Tibial nerve (tissue), 4 donors: ENCODE measurements at regions not wholly inside any gene's neighbourhood (a gene's known extent, or its start where the extent isn't known, plus 50 kb on each side); places are given as distances from the start of the nearest gene placed in this dataset.

Source experiments
- DNase-seq, 2 donors: peaks; one replicate each; pipeline ENCODE4 v3.0.0-alpha.2; 2019; ENCODE audit warnings: low spot score in 2 of 2
- H3K27ac ChIP-seq, 4 donors: fragments of 200-600 bp; sonication (generic) in 3 of 4; one replicate each; pipeline ENCODE4 v1.5.1; 2017 to 2019; ENCODE audit warnings: mild to moderate bottlenecking in 1 of 4
- H3K27me3 ChIP-seq, 2 donors: fragments of 200-600 bp; sonication (generic) in 1 of 2; one replicate each; pipeline versions ENCODE4 v1.5.1 to v1.6.0; 2017 to 2019
- H3K36me3 ChIP-seq, 3 donors: fragments of 200-600 bp; sonication (generic); one replicate each; pipeline ENCODE4 v1.5.1; 2018 to 2019
- H3K4me1 ChIP-seq, 4 donors: fragments of 200-600 bp; sonication (generic) in 3 of 4; one replicate each; pipeline ENCODE4 v1.5.1; 2017 to 2019
- H3K4me3 ChIP-seq, 4 donors: fragments of 200-600 bp; sonication (generic) in 3 of 4; one replicate each; pipeline ENCODE4 v1.5.1; 2017 to 2019; ENCODE audit warnings: mild to moderate bottlenecking in 1 of 4, moderate library complexity in 1 of 4
- H3K9me3 ChIP-seq, 4 donors: fragments of 200-600 bp; sonication (generic) in 3 of 4; one replicate each; pipeline ENCODE4 v1.5.1; 2017 to 2019
- EP300 ChIP-seq, 2 donors: sonication (generic); formaldehyde crosslinking; IDR thresholded peaks; one replicate each; pipeline ENCODE4 v1.6.1; 2017; ENCODE audit warnings: antibody characterized with exemption in 2 of 2, mild to moderate bottlenecking in 1 of 2
- POLR2A ChIP-seq, 2 donors: fragments of 450-650 bp; IDR thresholded peaks; one replicate each; pipeline ENCODE4 v1.6.1; 2017; ENCODE audit warnings: antibody characterized with exemption in 2 of 2, mild to moderate bottlenecking in 2 of 2, moderate library complexity in 2 of 2
- WGBS, 2 donors: methylation state at CpG; one replicate each; pipeline ENCODE4 v1.1.5; 2018; 5-methylcytosine and 5-hydroxymethylcytosine counted together
- TF ChIP-seq, protein P1 (sequence below), 5 experiments: fragments of 200-600 bp in 3 of 5; fragments of 450-650 bp in 2 of 5; sonication (generic) in 3 of 5; IDR thresholded peaks; one replicate each; pipeline ENCODE4 v1.5.1; 2016 to 2019; ENCODE audit warnings: antibody characterized with exemption in 5 of 5, mild to moderate bottlenecking in 3 of 5, moderate library complexity in 2 of 5

DNA sequence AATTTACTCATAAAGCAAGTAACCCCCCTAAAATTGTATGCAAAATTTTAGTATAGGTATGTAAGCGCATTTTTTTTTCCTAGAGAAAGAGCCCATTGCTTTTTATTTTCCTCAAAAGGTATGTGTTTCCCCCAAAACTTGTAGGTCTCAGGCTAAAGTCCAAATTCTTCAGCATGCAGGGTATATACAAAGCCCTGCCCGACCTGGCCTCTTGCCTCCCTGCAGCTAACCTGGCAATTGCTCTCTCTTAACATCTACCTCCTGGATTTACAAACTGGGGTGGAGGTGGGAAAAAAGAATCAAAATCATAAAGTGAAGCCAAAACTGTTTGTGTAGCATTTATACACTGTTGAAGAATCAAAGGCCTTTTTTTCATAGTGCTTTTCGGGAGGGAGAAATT lies 107.8 kb downstream of the KCNRG start:
- H3K9me3 ChIP-seq, result no peaks in the 10 kb centered on the region
- H3K4me1 ChIP-seq, result peaks cover 0 to 70% (median 25%) of the 10 kb centered on the region in 4 donors
- H3K27me3 ChIP-seq, result no peaks in the 10 kb centered on the region
- H3K4me3 ChIP-seq, result peak overlapping the region in 3 of 4 donors; percentile 95 to 99 (median 98)
- TF ChIP-seq, protein P1, sequence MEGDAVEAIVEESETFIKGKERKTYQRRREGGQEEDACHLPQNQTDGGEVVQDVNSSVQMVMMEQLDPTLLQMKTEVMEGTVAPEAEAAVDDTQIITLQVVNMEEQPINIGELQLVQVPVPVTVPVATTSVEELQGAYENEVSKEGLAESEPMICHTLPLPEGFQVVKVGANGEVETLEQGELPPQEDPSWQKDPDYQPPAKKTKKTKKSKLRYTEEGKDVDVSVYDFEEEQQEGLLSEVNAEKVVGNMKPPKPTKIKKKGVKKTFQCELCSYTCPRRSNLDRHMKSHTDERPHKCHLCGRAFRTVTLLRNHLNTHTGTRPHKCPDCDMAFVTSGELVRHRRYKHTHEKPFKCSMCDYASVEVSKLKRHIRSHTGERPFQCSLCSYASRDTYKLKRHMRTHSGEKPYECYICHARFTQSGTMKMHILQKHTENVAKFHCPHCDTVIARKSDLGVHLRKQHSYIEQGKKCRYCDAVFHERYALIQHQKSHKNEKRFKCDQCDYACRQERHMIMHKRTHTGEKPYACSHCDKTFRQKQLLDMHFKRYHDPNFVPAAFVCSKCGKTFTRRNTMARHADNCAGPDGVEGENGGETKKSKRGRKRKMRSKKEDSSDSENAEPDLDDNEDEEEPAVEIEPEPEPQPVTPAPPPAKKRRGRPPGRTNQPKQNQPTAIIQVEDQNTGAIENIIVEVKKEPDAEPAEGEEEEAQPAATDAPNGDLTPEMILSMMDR (IDR thresholded peaks at IDR 0.05), result no peak
- WGBS, 2 donors, result 42 to 50% methylated on average over 3 of the region's 3 CpGs
- no peaks in the 10 kb centered on the region for H3K36me3 ChIP-seq
- no peak for DNase-seq
- peak overlapping the region; percentile 99 to 100 (median 99) for H3K27ac ChIP-seq

DNA sequence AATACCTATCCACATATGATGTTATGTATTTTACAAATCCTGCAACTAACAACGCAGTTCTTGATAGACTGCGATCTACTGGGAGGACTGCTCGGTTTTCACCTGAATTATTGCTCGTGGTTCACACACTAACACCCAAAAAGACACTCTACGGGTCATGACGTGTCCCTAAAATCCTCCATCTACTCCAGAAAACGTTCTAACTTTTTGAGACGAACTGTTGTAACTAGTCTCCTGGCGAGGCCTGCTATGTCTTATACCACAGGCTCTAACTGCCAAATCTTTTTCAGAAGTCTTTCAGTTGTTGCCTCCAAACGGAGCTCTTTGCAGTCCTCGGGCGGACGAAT lies 108.2 kb downstream of the KCNRG start:
- no peak for DNase-seq
- Histone ChIP-seq H3K36me3 (no peaks in the 10 kb centered on the region), H3K27me3 (no peaks in the 10 kb centered on the region), H3K27ac (peak overlapping the region; percentile 99 to 100 (median 99)), H3K4me3 (peak overlapping the region; percentile 95 to 99 (median 98)), H3K9me3 (no peaks in the 10 kb centered on the region), H3K4me1 (peaks cover 0 to 72% (median 29%) of the 10 kb centered on the region in 4 donors)
- 5 to 7% methylated on average over 13 of the region's 13 CpGs for WGBS, 2 donors
- TF ChIP-seq, protein P1 (IDR thresholded peaks at IDR 0.05), result no peak
- no peak for TF ChIP-seq POLR2A (IDR thresholded peaks at IDR 0.05)
- no peak for TF ChIP-seq EP300 (IDR thresholded peaks at IDR 0.05)

DNA sequence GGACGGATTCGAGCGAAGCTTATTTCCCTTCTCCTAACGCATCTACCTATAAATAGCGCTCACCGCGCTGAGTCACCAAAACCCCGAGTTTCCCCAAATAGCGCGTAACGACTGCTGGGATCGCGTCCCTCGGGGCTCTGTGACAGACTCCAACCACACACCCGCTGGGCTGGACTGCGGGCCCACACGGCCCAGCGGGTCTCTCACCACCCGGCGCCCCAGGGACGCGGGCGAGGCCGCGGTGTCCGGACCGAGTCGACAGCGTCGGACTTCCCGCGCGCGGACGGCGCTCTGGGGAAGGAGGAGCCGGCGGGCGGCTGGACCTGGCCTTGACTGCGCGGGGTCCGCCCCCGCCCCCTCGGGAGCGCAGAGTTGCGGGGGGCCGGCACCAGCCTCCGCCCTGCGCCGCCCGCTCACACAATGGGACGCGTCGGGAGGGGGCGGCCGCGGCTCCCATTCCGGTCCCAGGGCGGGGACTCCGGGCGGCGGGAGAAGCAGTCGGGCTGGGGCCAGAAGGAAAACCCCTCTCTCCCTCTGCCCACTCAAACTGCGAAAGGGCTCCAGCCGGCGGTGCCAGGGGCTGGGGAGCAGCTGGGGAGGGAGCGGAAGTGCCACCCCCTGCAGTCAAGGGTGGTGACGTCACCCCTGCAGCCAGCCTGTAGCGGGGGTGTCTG lies 108.8 kb downstream of the KCNRG start:
- peak; percentile 47 to 69 for DNase-seq
- Histone ChIP-seq H3K27ac (peak overlapping the region; percentile 99 to 100 (median 99)), H3K4me1 (peaks cover 0 to 72% (median 32%) of the 10 kb centered on the region in 4 donors), H3K36me3 (no peaks in the 10 kb centered on the region), H3K4me3 (peak overlapping the region; percentile 95 to 99 (median 98)), H3K9me3 (no peaks in the 10 kb centered on the region), H3K27me3 (no peaks in the 10 kb centered on the region)
- TF ChIP-seq, protein P1 (IDR thresholded peaks at IDR 0.05), result peak in 3 of 5 experiments; percentile 7 to 52 (median 39)
- TF ChIP-seq POLR2A (IDR thresholded peaks at IDR 0.05), result peak; percentile 82 to 93
- TF ChIP-seq EP300 (IDR thresholded peaks at IDR 0.05), result peak in 1 of 2 donors; percentile 98
- 1 to 2% methylated on average over 17 to 33 of the region's 69 CpGs for WGBS, 2 donors

DNA sequence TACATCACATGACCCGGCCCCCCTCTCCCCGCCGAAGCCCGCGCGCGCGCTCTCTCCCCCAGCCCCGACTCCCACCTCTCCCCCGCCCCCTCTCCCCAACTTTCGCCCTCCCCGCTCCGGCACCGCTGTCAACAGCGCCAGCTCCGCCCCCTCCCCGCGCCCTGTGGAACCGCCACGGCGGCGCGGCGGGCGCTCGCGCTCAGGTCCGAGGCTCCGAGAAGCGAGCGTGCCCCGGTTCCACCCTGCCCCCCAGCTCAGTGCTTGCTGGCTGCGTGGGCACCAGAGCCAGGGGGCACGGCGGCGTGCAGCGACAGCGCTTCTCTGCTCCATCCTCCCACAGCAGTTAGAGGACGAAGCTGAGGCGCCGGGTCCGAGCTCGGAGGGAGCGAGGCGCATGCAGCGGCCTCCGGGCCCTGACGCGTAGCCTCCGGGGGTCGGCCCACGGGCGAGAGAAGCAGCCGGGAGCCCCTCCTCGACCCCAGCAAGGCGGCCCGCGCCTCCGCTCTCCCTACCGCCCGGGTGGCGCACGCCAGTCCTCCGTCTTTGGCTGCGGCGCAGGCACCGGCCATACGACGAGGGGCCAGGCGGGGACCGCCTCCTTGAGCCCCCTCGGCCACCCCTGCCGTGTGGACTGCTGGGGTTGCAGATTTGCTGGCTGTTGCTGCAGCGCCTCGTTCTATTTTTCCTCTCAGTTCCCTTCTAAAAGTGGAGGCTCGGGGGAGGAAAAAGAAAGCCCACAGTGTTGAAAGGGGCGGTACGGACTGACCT lies 109.5 kb downstream of the KCNRG start:
- 0 to 1% methylated on average over 20 to 32 of the region's 78 CpGs for WGBS, 2 donors
- H3K4me3 ChIP-seq, result peak overlapping the region; percentile 95 to 99 (median 98)
- peak; percentile 93 to 94 for DNase-seq
- H3K27ac ChIP-seq, result peak overlapping the region; percentile 99 to 100 (median 99)
- no peaks in the 10 kb centered on the region for H3K36me3 ChIP-seq
- no peaks in the 10 kb centered on the region for H3K9me3 ChIP-seq
- no peak for TF ChIP-seq POLR2A (IDR thresholded peaks at IDR 0.05)
- peak in 1 of 2 donors; percentile 74 for TF ChIP-seq EP300 (IDR thresholded peaks at IDR 0.05)
- TF ChIP-seq, protein P1 (IDR thresholded peaks at IDR 0.05), result peak in 1 of 5 experiments; percentile 9
- peaks cover 0 to 74% (median 37%) of the 10 kb centered on the region in 4 donors for H3K4me1 ChIP-seq
- no peaks in the 10 kb centered on the region for H3K27me3 ChIP-seq

DNA sequence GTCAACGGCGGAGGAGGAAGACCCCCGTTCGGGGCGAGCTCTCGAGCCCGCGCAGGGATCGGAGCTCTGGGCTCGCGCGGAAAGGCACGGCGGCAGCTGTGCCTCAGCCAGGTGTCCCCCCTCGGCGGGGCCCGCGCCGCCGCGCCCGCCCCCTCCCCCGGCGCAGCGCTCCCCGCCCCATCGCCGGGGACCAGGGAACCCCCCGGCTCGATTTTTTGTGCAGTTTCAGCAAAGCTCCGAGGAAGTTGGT lies 110.0 kb downstream of the KCNRG start:
- DNase-seq, result no peak
- H3K27me3 ChIP-seq, result no peaks in the 10 kb centered on the region
- no peaks in the 10 kb centered on the region for H3K9me3 ChIP-seq
- H3K4me1 ChIP-seq, result peaks cover 0 to 73% (median 37%) of the 10 kb centered on the region in 4 donors
- H3K27ac ChIP-seq, result peak overlapping the region; percentile 99 to 100 (median 99)
- peak overlapping the region; percentile 95 to 99 (median 98) for H3K4me3 ChIP-seq
- H3K36me3 ChIP-seq, result no peaks in the 10 kb centered on the region
- 1% methylated on average over 29 of the region's 31 CpGs for WGBS, 2 donors
- TF ChIP-seq EP300 (IDR thresholded peaks at IDR 0.05) (no peak), POLR2A (IDR thresholded peaks at IDR 0.05) (no peak)
- TF ChIP-seq, protein P1 (IDR thresholded peaks at IDR 0.05), result no peak
